HEK293T (cell line): ENCODE measurements at regions not wholly inside any gene's neighbourhood (a gene's known extent, or its start where the extent isn't known, plus 50 kb on each side); places are given as distances from the start of the nearest gene placed in this dataset.

Experiments
- CTBP1 ChIP-seq: fragments of 450-650 bp; IDR thresholded peaks from 2 replicates; pipeline ENCODE4 v1.6.1; 2016; ENCODE audit warnings: borderline replicate concordance
- ELF4 ChIP-seq: fragments of 450-650 bp; IDR thresholded peaks from 2 replicates; pipeline ENCODE4 v1.6.1; 2017; ENCODE audit warnings: antibody characterized with exemption
- FOXA1 ChIP-seq: fragments of 450-650 bp; IDR thresholded peaks from 2 replicates; pipeline ENCODE4 v1.6.1; 2016; ENCODE audit warnings: mild to moderate bottlenecking
- FOXK2 ChIP-seq: fragments of 450-650 bp; IDR thresholded peaks from 2 replicates; pipeline ENCODE4 v1.6.1; 2016; ENCODE audit warnings: mild to moderate bottlenecking
- FOXM1 ChIP-seq: fragments of 450-650 bp; IDR thresholded peaks from 2 replicates; pipeline ENCODE4 v1.6.1; 2017; ENCODE audit warnings: mild to moderate bottlenecking, borderline replicate concordance
- HDGF ChIP-seq: fragments of 450-650 bp; IDR thresholded peaks from 2 replicates; pipeline ENCODE4 v1.6.1; 2017; ENCODE audit warnings: antibody characterized with exemption, borderline replicate concordance
- NFRKB ChIP-seq: fragments of 450-650 bp; IDR thresholded peaks from 2 replicates; pipeline ENCODE4 v1.6.1; 2016; ENCODE audit warnings: mild to moderate bottlenecking, moderate library complexity
- SP1 ChIP-seq: fragments of 450-650 bp; IDR thresholded peaks from 2 replicates; pipeline ENCODE4 v1.6.1; 2017
- TARDBP ChIP-seq: fragments of 450-650 bp; IDR thresholded peaks from 2 replicates; pipeline ENCODE4 v1.6.1; 2016
- ZNF384 ChIP-seq: fragments of 450-650 bp; IDR thresholded peaks from 2 replicates; pipeline ENCODE4 v1.6.1; 2016

- no peak for TF ChIP-seq ELF4
- TF ChIP-seq ZNF384, result no peak
- no peak for TF ChIP-seq NFRKB
- no peak for TF ChIP-seq TARDBP
- TF ChIP-seq CTBP1, result no peak
- no peak for TF ChIP-seq FOXA1
- no peak for TF ChIP-seq FOXK2
- no peak for TF ChIP-seq FOXM1
- TF ChIP-seq SP1, result no peak
- TF ChIP-seq HDGF, result no peak
These were observed 183.4 kb downstream of the ERMARD start for GRCh38 chr6:169934699-169935347.
